ENCODE measurements at regions not wholly inside any gene's neighbourhood (a gene's known extent, or its start where the extent isn't known, plus 50 kb on each side); places are given as distances from the start of the nearest gene placed in this dataset.

DNA sequence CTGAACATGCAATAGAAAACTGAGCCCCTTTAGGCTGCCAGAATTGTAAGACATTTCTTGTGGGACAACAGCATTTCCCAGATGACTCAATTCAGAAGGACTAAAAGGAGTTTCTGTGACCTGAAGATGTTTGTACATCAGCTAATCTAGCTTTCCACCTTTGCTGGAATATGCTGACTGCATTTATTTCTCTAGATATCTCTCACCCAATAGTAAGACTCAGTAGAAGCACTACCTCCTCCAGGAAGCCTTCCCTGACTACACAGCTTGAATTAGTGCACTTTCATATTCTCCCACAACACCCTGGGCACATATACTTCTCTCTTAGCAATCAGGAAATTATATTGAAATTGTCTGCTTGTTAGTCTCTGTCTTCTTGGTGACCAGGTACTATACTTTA is 98.1 kb upstream of the BLID start:
- DNase-seq = no peak
- no peak overlapping the region for H3K4me3 ChIP-seq
- no peaks in the 10 kb centered on the region for H3K36me3 ChIP-seq
- intact Hi-C loops (cut with DNase I) = no loop called here
- H3K27ac ChIP-seq = no peak overlapping the region
- no peak for TF ChIP-seq POLR2AphosphoS5 (IDR thresholded peaks at IDR 0.05)
- TF ChIP-seq POLR2A (IDR thresholded peaks at IDR 0.05) = no peak
- no peak for TF ChIP-seq EP300 (IDR thresholded peaks at IDR 0.05)
- TF ChIP-seq, protein P1, sequence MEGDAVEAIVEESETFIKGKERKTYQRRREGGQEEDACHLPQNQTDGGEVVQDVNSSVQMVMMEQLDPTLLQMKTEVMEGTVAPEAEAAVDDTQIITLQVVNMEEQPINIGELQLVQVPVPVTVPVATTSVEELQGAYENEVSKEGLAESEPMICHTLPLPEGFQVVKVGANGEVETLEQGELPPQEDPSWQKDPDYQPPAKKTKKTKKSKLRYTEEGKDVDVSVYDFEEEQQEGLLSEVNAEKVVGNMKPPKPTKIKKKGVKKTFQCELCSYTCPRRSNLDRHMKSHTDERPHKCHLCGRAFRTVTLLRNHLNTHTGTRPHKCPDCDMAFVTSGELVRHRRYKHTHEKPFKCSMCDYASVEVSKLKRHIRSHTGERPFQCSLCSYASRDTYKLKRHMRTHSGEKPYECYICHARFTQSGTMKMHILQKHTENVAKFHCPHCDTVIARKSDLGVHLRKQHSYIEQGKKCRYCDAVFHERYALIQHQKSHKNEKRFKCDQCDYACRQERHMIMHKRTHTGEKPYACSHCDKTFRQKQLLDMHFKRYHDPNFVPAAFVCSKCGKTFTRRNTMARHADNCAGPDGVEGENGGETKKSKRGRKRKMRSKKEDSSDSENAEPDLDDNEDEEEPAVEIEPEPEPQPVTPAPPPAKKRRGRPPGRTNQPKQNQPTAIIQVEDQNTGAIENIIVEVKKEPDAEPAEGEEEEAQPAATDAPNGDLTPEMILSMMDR (IDR thresholded peaks at IDR 0.05) = no peak
- H3K4me1 ChIP-seq = peaks cover 0 to 11% (median 2%) of the 10 kb centered on the region in 4 donors
- H3K27me3 ChIP-seq = no peaks in the 10 kb centered on the region
- no peaks in the 10 kb centered on the region for H3K9me3 ChIP-seq

DNA sequence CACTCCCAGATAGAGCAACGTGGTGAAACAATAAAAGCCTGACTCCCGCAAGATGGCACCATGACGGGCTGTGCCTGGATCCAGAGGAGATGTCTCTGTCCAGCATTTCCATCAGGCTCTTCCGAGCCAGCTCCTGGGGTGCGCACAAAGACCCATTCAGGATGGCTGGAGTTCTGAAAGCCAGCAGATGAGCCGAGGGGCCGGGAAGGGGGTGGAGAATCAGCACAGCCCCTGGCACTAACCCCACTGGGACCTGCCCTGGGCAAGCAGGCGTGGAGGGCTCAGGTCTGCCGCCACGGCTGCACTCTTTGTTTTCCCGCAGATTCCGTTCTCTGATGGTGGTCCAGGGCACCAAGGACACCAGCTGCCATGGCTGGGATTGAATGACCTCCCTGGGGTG is 97.2 kb upstream of the BLID start:
- intact Hi-C loops (cut with DNase I) = no loop called here

DNA sequence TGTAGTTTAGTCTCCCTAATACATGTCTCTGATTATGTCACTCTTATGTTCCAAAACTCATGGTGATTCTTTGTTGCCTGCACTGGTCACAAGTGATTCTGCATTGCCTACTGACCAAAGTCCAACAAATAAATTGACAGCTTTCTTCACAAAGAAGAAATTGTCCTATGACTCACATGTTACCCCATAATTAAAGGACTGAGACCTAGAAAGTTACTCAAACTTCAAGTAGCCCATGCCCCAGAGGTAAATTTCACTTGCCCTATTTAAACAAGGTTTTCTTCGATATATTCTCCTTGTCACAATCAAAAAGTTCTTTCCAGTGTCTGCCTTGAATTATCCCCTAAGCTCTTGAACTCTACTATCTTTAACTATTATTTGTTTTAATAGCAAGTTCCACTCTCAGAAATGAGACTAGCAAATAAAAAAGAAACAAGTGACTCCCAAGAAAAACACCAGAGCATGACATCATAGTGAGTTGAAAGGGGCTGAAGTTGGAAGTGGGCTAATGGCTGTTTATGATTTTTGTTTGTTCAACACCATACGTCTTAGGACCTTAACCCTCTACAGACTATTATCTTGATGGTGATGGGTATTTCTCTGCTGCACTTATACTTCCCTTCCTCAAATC is 94.5 kb upstream of the BLID start:
- Histone ChIP-seq H3K27me3 (no peaks in the 10 kb centered on the region), H3K4me3 (no peak overlapping the region), H3K4me1 (peaks cover 0 to 14% (median 10%) of the 10 kb centered on the region in 4 donors), H3K27ac (peak overlapping the region in 3 of 4 donors; percentile 5 to 36 (median 36)), H3K36me3 (no peaks in the 10 kb centered on the region), H3K9me3 (no peaks in the 10 kb centered on the region)
- intact Hi-C loops (cut with DNase I) = no loop called here
- no peak for DNase-seq
- no peak for TF ChIP-seq POLR2AphosphoS5 (IDR thresholded peaks at IDR 0.05)
- TF ChIP-seq, protein P1 (IDR thresholded peaks at IDR 0.05) = no peak
- WGBS, 2 donors = 38 to 73% methylated on average over 2 of the region's 2 CpGs

More for the DNA sequence above, 97.2 kb upstream of the BLID start:
- Histone ChIP-seq H3K4me3 (no peak overlapping the region), H3K4me1 (peaks cover 0 to 11% (median 2%) of the 10 kb centered on the region in 4 donors), H3K27me3 (no peaks in the 10 kb centered on the region), H3K9me3 (no peaks in the 10 kb centered on the region), H3K36me3 (no peaks in the 10 kb centered on the region), H3K27ac (no peak overlapping the region)
- TF ChIP-seq POLR2A (IDR thresholded peaks at IDR 0.05) = no peak
- TF ChIP-seq EP300 (IDR thresholded peaks at IDR 0.05) = no peak
- no peak for TF ChIP-seq POLR2AphosphoS5 (IDR thresholded peaks at IDR 0.05)
- TF ChIP-seq, protein P1 (IDR thresholded peaks at IDR 0.05) = no peak
- WGBS, 2 donors = 83 to 89% methylated on average over 12 of the region's 12 CpGs
- DNase-seq = no peak

DNA sequence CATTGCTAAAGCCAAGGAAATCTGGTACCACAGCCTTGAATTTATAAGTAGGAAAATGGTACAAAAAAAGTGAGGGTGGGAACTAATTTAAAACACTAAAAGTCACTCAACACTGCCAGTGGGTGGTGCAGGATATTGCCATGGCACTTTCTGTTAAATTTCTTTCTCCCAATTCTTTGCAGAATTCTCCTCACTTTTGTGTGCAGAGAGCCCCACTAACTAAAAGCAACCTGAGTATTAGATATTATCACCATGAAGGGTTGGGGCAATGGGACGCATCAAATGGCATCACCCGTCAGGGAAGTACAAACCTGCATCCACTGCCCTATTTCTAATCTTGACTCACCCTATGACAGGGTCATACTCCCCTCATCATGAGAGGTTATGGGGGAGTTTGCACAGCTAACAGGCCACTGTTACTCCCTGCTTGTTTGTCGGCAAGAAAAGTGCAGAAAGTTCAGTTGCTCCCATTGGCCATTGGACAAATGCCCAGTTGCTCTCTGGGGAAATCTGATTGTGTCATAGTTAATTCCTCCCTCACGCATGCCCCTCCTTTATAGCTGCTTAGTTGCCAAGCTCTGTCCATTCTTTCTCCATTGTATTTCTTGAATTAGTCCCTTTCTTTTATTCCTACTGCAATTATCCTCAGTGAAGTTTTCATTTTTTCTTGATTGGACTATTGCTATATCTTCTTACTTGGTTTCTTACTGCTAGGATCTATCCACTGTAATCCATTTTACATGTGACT is 93.8 kb upstream of the BLID start:
- WGBS, 2 donors = 62 to 73% methylated on average over 4 of the region's 4 CpGs
- DNase-seq = peak; percentile 86

More for the DNA sequence above, 93.8 kb upstream of the BLID start:
- no peaks in the 10 kb centered on the region for H3K27me3 ChIP-seq
- H3K27ac ChIP-seq = peak overlapping the region; percentile 12 to 46 (median 34)
- intact Hi-C loops (cut with DNase I) = loop anchor here (10.0 kb wide), 1 partner anchor 325 kb away; no protein-coding TSS in a partner anchor
- TF ChIP-seq EP300 (IDR thresholded peaks at IDR 0.05) (no peak), POLR2AphosphoS5 (IDR thresholded peaks at IDR 0.05) (peak in 2 of 4 donors; percentile 49 to 54)
- no peaks in the 10 kb centered on the region for H3K9me3 ChIP-seq
- H3K36me3 ChIP-seq = no peaks in the 10 kb centered on the region
- no peak overlapping the region for H3K4me3 ChIP-seq
- H3K4me1 ChIP-seq = peaks cover 0 to 12% (median 8%) of the 10 kb centered on the region in 4 donors
